ENCODE measurements at regions not wholly inside any gene's neighbourhood (a gene's known extent, or its start where the extent isn't known, plus 50 kb on each side); places are given as distances from the start of the nearest gene placed in this dataset.

DNA sequence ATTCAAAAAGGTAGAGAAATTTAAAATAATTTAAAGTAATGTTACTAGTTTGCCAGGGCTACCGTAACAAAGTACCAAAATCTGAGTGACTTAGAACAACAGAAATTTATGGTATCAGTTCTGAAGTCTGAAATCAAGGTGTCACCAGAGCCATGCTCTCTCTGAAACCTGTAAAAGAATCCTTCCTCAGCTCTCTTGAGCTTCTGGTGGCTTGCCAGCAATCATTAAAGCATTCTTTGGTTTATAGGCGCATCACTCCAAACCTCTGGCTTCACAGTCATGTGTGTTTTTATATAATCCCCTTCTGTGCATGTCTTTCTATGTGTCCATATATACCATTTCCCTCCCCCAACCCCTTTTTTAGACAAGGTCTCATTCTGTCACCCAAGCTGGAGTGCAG lies 220.3 kb downstream of the COX7C start:
- no peak for DNase-seq
- no peaks in the 10 kb centered on the region for H3K36me3 ChIP-seq
- no peak overlapping the region for H3K4me3 ChIP-seq (ENCODE audit: low read depth, low read length)
- H3K27ac ChIP-seq = no peak overlapping the region
- H3K9me3 ChIP-seq (ENCODE audit: severe bottlenecking) = no peaks in the 10 kb centered on the region
- TF ChIP-seq, protein P1, sequence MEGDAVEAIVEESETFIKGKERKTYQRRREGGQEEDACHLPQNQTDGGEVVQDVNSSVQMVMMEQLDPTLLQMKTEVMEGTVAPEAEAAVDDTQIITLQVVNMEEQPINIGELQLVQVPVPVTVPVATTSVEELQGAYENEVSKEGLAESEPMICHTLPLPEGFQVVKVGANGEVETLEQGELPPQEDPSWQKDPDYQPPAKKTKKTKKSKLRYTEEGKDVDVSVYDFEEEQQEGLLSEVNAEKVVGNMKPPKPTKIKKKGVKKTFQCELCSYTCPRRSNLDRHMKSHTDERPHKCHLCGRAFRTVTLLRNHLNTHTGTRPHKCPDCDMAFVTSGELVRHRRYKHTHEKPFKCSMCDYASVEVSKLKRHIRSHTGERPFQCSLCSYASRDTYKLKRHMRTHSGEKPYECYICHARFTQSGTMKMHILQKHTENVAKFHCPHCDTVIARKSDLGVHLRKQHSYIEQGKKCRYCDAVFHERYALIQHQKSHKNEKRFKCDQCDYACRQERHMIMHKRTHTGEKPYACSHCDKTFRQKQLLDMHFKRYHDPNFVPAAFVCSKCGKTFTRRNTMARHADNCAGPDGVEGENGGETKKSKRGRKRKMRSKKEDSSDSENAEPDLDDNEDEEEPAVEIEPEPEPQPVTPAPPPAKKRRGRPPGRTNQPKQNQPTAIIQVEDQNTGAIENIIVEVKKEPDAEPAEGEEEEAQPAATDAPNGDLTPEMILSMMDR (IDR thresholded peaks at IDR 0.05; ENCODE audit: low read depth, low read length) = no peak
- no peaks in the 10 kb centered on the region for H3K27me3 ChIP-seq (ENCODE audit: insufficient read depth, low read depth, severe bottlenecking)

DNA sequence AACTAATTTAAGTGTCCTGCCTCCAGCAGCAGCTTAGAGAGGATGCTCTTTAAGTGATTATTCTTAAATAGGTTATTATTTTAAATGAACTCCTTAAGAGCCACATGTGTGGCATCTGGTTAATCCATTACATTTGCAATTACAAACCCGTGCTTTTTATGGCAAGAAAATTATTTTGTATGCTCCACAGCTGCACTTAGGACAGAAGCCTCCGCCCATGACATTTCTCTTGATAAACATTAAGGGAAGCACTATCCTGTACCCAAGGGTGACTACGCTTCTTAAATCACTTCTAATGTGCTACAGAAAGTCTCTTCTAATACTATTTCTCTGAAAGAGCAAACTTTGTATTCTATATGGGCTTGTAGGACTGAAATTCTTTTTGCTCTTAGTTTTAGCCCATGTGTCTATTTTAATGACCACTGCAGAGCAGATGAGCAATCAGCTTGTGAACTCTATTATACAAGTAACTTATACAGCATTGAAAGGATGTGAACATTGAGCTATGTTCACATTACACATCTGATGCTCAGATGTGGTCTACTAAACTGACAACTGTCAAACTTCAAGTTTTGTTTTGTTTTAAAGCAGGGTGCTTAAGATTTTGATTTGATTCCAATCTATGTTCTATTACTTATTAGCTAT lies 223.4 kb downstream of the COX7C start:
- no peak for DNase-seq
- no peaks in the 10 kb centered on the region for H3K27me3 ChIP-seq (ENCODE audit: insufficient read depth, low read depth, severe bottlenecking)
- no peaks in the 10 kb centered on the region for H3K9me3 ChIP-seq (ENCODE audit: severe bottlenecking)
- TF ChIP-seq, protein P1 (IDR thresholded peaks at IDR 0.05; ENCODE audit: low read depth, low read length) = no peak
- H3K36me3 ChIP-seq = no peaks in the 10 kb centered on the region
- H3K27ac ChIP-seq = no peak overlapping the region
- H3K4me3 ChIP-seq (ENCODE audit: low read depth, low read length) = no peak overlapping the region

- no peaks in the 10 kb centered on the region for H3K27me3 ChIP-seq (ENCODE audit: insufficient read depth, low read depth, severe bottlenecking)
Measured at GRCh38 chr5:86858442-86858841, 240.7 kb downstream of the COX7C start.

DNA sequence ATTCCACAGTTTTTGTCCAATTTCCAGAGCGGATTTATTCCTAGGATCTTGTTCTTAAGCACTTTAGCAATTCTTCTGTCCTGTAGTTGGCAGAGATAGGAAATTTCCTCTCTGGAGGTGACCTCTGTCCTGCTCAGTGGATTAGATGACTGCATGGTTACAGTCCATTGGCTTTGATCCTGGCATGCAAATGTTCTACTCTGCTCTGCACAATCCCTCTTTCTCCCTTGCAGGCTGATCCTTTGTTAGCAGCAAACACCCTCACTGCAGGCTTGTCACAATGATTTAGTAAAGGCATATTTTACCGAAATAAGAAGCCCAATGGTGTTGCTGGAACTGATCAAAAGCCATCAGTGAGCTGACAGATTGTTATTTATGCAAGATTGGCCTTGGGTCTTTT lies 243.8 kb downstream of the COX7C start:
- no peaks in the 10 kb centered on the region for H3K9me3 ChIP-seq (ENCODE audit: severe bottlenecking)
- peak; percentile 69 for DNase-seq
- H3K36me3 ChIP-seq = no peaks in the 10 kb centered on the region
- H3K27ac ChIP-seq = peak overlapping the region; percentile 59
- H3K4me3 ChIP-seq (ENCODE audit: low read depth, low read length) = no peak overlapping the region
- TF ChIP-seq, protein P1 (IDR thresholded peaks at IDR 0.05; ENCODE audit: low read depth, low read length) = no peak
- H3K27me3 ChIP-seq (ENCODE audit: insufficient read depth, low read depth, severe bottlenecking) = no peaks in the 10 kb centered on the region

More at GRCh38 chr5:86858442-86858841, 240.7 kb downstream of the COX7C start:
- Histone ChIP-seq H3K9me3 (ENCODE audit: severe bottlenecking) (no peaks in the 10 kb centered on the region), H3K27ac (no peak overlapping the region), H3K36me3 (no peaks in the 10 kb centered on the region), H3K4me3 (ENCODE audit: low read depth, low read length) (no peak overlapping the region)
- DNase-seq = no peak
- TF ChIP-seq, protein P1 (IDR thresholded peaks at IDR 0.05; ENCODE audit: low read depth, low read length) = no peak

DNA sequence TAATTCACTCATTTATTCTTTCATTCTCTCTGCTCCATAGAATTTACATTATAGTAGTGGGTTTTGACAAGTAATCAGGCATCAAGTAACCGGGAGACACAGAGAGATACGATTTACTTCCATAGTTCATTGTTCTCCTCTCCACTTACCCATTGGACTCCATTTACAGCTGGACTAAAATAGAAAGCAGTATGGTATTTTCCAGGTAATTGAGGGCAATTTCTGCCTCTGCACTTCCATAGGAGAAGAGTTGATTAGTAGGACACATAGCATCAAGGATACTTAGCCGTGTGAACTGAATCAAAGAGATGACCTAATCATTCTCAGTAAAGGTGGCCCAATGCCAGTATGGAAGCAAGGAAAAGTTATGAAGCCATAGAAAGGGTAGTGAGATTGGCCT lies 244.4 kb downstream of the COX7C start:
- TF ChIP-seq, protein P1 (IDR thresholded peaks at IDR 0.05; ENCODE audit: low read depth, low read length) = no peak
- no peaks in the 10 kb centered on the region for H3K9me3 ChIP-seq (ENCODE audit: severe bottlenecking)
- H3K27me3 ChIP-seq (ENCODE audit: insufficient read depth, low read depth, severe bottlenecking) = no peaks in the 10 kb centered on the region
- H3K4me3 ChIP-seq (ENCODE audit: low read depth, low read length) = no peak overlapping the region
- H3K27ac ChIP-seq = peak overlapping the region; percentile 59
- H3K36me3 ChIP-seq = no peaks in the 10 kb centered on the region
- no peak for DNase-seq

DNA sequence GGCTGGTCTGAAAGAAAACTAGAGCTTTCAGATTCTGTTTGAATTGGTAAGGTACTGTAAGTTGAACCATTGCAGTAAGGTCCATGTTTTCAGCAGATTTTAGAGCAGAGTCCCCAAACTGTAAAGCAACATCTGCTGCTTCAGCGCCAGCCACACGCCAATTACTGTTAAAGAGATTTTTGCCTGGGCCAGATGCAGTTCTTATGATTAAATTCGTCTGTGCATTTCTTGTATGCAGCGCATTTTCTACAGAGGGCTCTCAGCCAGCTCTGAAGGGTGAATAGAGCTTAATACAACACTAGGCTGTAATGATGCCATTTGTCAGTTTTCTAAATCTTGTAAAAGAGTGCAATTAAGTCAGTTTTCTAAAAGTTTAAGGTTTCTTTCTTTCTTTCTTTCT lies 246.3 kb downstream of the COX7C start:
- no peak for DNase-seq
- H3K9me3 ChIP-seq (ENCODE audit: severe bottlenecking) = no peaks in the 10 kb centered on the region
- TF ChIP-seq, protein P1 (IDR thresholded peaks at IDR 0.05; ENCODE audit: low read depth, low read length) = no peak
- H3K27ac ChIP-seq = no peak overlapping the region
- H3K4me3 ChIP-seq (ENCODE audit: low read depth, low read length) = no peak overlapping the region
- H3K27me3 ChIP-seq (ENCODE audit: insufficient read depth, low read depth, severe bottlenecking) = no peaks in the 10 kb centered on the region
- no peaks in the 10 kb centered on the region for H3K36me3 ChIP-seq

Data from WERI-Rb-1 (cell line).